HL-60 (cell line): ENCODE measurements at regions not wholly inside any gene's neighbourhood (a gene's known extent, or its start where the extent isn't known, plus 50 kb on each side); places are given as distances from the start of the nearest gene placed in this dataset.

Experiments
- CTCF ChIP-seq: IDR thresholded peaks from one replicate; pipeline ENCODE4 v1.5.1; 2011; ENCODE audit warnings: low read length, control low read depth, inconsistent platforms; ENCODE audit not compliant: insufficient read depth
- TF ChIP-seq, protein P1 (sequence below): IDR thresholded peaks from 2 replicates; pipeline ENCODE4 v1.6.1; 2012; ENCODE audit warnings: low read depth; ENCODE audit not compliant: insufficient replicate concordance

GRCh38 chr9:24824607-24825006, 278.9 kb upstream of the IZUMO3 start:
- no peak for TF ChIP-seq CTCF
- TF ChIP-seq, protein P1, sequence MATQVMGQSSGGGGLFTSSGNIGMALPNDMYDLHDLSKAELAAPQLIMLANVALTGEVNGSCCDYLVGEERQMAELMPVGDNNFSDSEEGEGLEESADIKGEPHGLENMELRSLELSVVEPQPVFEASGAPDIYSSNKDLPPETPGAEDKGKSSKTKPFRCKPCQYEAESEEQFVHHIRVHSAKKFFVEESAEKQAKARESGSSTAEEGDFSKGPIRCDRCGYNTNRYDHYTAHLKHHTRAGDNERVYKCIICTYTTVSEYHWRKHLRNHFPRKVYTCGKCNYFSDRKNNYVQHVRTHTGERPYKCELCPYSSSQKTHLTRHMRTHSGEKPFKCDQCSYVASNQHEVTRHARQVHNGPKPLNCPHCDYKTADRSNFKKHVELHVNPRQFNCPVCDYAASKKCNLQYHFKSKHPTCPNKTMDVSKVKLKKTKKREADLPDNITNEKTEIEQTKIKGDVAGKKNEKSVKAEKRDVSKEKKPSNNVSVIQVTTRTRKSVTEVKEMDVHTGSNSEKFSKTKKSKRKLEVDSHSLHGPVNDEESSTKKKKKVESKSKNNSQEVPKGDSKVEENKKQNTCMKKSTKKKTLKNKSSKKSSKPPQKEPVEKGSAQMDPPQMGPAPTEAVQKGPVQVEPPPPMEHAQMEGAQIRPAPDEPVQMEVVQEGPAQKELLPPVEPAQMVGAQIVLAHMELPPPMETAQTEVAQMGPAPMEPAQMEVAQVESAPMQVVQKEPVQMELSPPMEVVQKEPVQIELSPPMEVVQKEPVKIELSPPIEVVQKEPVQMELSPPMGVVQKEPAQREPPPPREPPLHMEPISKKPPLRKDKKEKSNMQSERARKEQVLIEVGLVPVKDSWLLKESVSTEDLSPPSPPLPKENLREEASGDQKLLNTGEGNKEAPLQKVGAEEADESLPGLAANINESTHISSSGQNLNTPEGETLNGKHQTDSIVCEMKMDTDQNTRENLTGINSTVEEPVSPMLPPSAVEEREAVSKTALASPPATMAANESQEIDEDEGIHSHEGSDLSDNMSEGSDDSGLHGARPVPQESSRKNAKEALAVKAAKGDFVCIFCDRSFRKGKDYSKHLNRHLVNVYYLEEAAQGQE, result no peak
